PC-9 (cell line): ENCODE measurements at regions not wholly inside any gene's neighbourhood (a gene's known extent, or its start where the extent isn't known, plus 50 kb on each side); places are given as distances from the start of the nearest gene placed in this dataset.

ENCODE experiments used
- BruUV-seq: library from RNA; stranded (reverse); fragments of 400-500 nt; replicated peaks from 2 replicates; lab custom pipeline; 2021; lab: Mats Ljungman, UMichigan
- CTCF ChIA-PET: fragments of 300-600 bp; sonication (Branson Sonifier 250); formaldehyde crosslinking; loops from one replicate; lab custom pipeline; 2022; ENCODE audit warnings: antibody characterized with exemption; lab: Charles Lee
- POLR2A ChIA-PET: fragments of 300-600 bp; sonication (Branson Sonifier 250); formaldehyde crosslinking; loops from one replicate; lab custom pipeline; 2022; ENCODE audit warnings: antibody characterized with exemption; ENCODE audit not compliant: unreplicated experiment; lab: Charles Lee
- DNase-seq, 2 experiments: peaks; one replicate each; pipeline versions ENCODE4 v3.0.0 to v3.0.0-alpha.2; 2015 to 2022; ENCODE audit warnings: mixed read lengths in 1 of 2
- H2AFZ ChIP-seq: fragments of 200-600 bp; sonication (generic); 2 replicates; pipeline ENCODE4 v1.8.1; 2017; ENCODE audit warnings: antibody characterized with exemption
- H3F3A ChIP-seq: fragments of 200-600 bp; sonication (generic); 2 replicates; pipeline ENCODE4 v1.8.1; 2017; ENCODE audit warnings: antibody characterized with exemption, mild to moderate bottlenecking, low read depth; ENCODE audit not compliant: insufficient read depth
- H3K27ac ChIP-seq: fragments of 200-600 bp; sonication (generic); 2 replicates; pipeline ENCODE4 v1.6.1; 2016; ENCODE audit warnings: mixed run types
- H3K27me3 ChIP-seq: fragments of 200-600 bp; sonication (generic); 2 replicates; pipeline ENCODE4 v1.6.1; 2016; ENCODE audit warnings: low read depth, mixed run types; ENCODE audit not compliant: insufficient read depth
- H3K36me3 ChIP-seq: fragments of 200-600 bp; sonication (generic); 2 replicates; pipeline ENCODE4 v1.6.1; 2016; ENCODE audit warnings: low read depth, mixed run types
- H3K4me1 ChIP-seq: fragments of 200-600 bp; sonication (generic); replicated peaks from 2 replicates; pipeline ENCODE4 v1.6.1; 2016; ENCODE audit warnings: mixed run types; ENCODE audit not compliant: insufficient read depth
- H3K4me2 ChIP-seq: fragments of 200-600 bp; sonication (generic); 2 replicates; pipeline ENCODE4 v1.6.1; 2017; ENCODE audit warnings: mixed run types
- H3K4me3 ChIP-seq: fragments of 200-600 bp; sonication (generic); 2 replicates; pipeline ENCODE4 v1.6.1; 2016; ENCODE audit warnings: mixed run types
- H3K79me2 ChIP-seq: fragments of 200-600 bp; sonication (generic); 2 replicates; pipeline ENCODE4 v1.6.1; 2017; ENCODE audit warnings: low read depth, mixed run types
- H3K9me2 ChIP-seq: fragments of 200-600 bp; sonication (generic); 2 replicates; pipeline ENCODE4 v1.8.1; 2017; ENCODE audit warnings: mild to moderate bottlenecking; ENCODE audit not compliant: insufficient read depth
- H3K9me3 ChIP-seq: fragments of 200-600 bp; sonication (generic); 2 replicates; pipeline ENCODE4 v1.8.1; 2016; ENCODE audit warnings: low read depth; ENCODE audit not compliant: insufficient read depth
- H4K20me1 ChIP-seq: fragments of 200-600 bp; sonication (generic); 2 replicates; pipeline ENCODE4 v1.8.1; 2017; ENCODE audit not compliant: insufficient read depth
- EZH2 ChIP-seq: fragments of 200-600 bp; sonication (generic); IDR thresholded peaks from 2 replicates; pipeline ENCODE4 v1.8.0; 2017; ENCODE audit warnings: antibody characterized with exemption, low read depth
- intact Hi-C: fragments of 100-400 bp; cut with micrococcal nuclease; formaldehyde crosslinking; loops from one replicate; pipeline ENCODE4 v1.10.0; 2022; ENCODE audit not compliant: unreplicated experiment
- TF ChIP-seq, protein P1 (sequence below): fragments of 200-600 bp; sonication (generic); conservative IDR thresholded peaks from 2 replicates; pipeline ENCODE4 v1.6.1; 2017; ENCODE audit warnings: mixed run types, antibody characterized with exemption, mild to moderate bottlenecking, moderate library complexity

GRCh38 chr1:87706779-87707228 lies 378.1 kb downstream of the LMO4 start:
- H3K4me3 ChIP-seq: no peak overlapping the region
- no peaks in the 10 kb centered on the region for H3K4me1 ChIP-seq
- no peaks in the 10 kb centered on the region for H3K79me2 ChIP-seq
- CTCF ChIA-PET: no interaction called here
- 0 out of 2 replicates have a peak, but pooled peaks cover 5% of the 10 kb centered on the region for H3K9me3 ChIP-seq
- no peaks in the 10 kb centered on the region for H3K36me3 ChIP-seq
- no peak overlapping the region for H3K27ac ChIP-seq
- no peak overlapping the region for H2AFZ ChIP-seq
- no peak for DNase-seq
- TF ChIP-seq, protein P1, sequence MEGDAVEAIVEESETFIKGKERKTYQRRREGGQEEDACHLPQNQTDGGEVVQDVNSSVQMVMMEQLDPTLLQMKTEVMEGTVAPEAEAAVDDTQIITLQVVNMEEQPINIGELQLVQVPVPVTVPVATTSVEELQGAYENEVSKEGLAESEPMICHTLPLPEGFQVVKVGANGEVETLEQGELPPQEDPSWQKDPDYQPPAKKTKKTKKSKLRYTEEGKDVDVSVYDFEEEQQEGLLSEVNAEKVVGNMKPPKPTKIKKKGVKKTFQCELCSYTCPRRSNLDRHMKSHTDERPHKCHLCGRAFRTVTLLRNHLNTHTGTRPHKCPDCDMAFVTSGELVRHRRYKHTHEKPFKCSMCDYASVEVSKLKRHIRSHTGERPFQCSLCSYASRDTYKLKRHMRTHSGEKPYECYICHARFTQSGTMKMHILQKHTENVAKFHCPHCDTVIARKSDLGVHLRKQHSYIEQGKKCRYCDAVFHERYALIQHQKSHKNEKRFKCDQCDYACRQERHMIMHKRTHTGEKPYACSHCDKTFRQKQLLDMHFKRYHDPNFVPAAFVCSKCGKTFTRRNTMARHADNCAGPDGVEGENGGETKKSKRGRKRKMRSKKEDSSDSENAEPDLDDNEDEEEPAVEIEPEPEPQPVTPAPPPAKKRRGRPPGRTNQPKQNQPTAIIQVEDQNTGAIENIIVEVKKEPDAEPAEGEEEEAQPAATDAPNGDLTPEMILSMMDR: no peak
- TF ChIP-seq EZH2: no peak
- no peaks in the 10 kb centered on the region for H4K20me1 ChIP-seq
- no TSS peak for BruUV-seq
- H3F3A ChIP-seq: no peaks in the 10 kb centered on the region
- no peaks in the 10 kb centered on the region for H3K27me3 ChIP-seq
- intact Hi-C loops: no loop called here
- H3K4me2 ChIP-seq: no peak overlapping the region
- POLR2A ChIA-PET: no interaction called here
- H3K9me2 ChIP-seq: no peaks in the 10 kb centered on the region

DNA sequence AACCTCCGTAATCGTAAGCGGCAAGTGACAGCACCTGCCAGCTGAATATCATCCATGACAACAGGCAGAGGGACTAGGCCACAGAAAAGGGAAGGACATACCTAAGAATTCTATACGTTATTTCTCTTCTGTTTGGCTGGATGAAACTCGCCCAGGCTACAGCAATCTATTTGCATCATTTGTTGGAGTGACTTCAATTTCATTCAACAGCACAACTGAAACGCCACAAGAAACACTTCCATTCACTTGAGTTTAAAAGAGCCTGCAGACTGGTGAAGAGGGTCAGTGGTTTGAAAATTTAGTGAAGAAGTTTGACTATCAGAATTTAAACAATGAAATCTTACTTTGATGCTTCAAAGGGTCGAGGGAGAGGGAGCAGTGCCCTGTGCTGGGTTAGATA lies 378.7 kb downstream of the LMO4 start:
- H3K27me3 ChIP-seq: no peaks in the 10 kb centered on the region
- H2AFZ ChIP-seq: peak overlapping the region; percentile 50; the same call in 1 of the 2 replicates
- TF ChIP-seq, protein P1: no peak
- no peak for TF ChIP-seq EZH2
- no peaks in the 10 kb centered on the region for H3K79me2 ChIP-seq
- no peaks in the 10 kb centered on the region for H3K9me3 ChIP-seq
- intact Hi-C loops: no loop called here
- no peak overlapping the region for H3K27ac ChIP-seq
- H3K9me2 ChIP-seq: no peaks in the 10 kb centered on the region
- ChIA-PET POLR2A (no interaction called here), CTCF (no interaction called here)
- no TSS peak for BruUV-seq
- H4K20me1 ChIP-seq: no peaks in the 10 kb centered on the region
- no peak overlapping the region for H3K4me3 ChIP-seq
- H3K36me3 ChIP-seq: no peaks in the 10 kb centered on the region
- H3F3A ChIP-seq: no peaks in the 10 kb centered on the region
- no peak for DNase-seq
- no peaks in the 10 kb centered on the region for H3K4me1 ChIP-seq
- no peak overlapping the region for H3K4me2 ChIP-seq

GRCh38 chr1:87712261-87713010 lies 383.8 kb downstream of the LMO4 start:
- intact Hi-C loops: no loop called here
- CTCF ChIA-PET: no interaction called here
- POLR2A ChIA-PET: no interaction called here
- Histone ChIP-seq H3K27ac (no peak overlapping the region), H2AFZ (no peak overlapping the region), H3K4me2 (no peak overlapping the region), H3K79me2 (no peaks in the 10 kb centered on the region), H3F3A (no peaks in the 10 kb centered on the region), H3K4me1 (no peaks in the 10 kb centered on the region), H3K27me3 (no peaks in the 10 kb centered on the region), H4K20me1 (no peaks in the 10 kb centered on the region), H3K4me3 (no peak overlapping the region), H3K9me2 (no peaks in the 10 kb centered on the region), H3K9me3 (no peaks in the 10 kb centered on the region), H3K36me3 (no peaks in the 10 kb centered on the region)
- BruUV-seq: no TSS peak
- peak in 1 of 2 experiments; percentile 7 for DNase-seq
- TF ChIP-seq, protein P1: no peak
- TF ChIP-seq EZH2: no peak
